Endothelial cell (in vitro differentiated cells): ENCODE measurements at regions not wholly inside any gene's neighbourhood (a gene's known extent, or its start where the extent isn't known, plus 50 kb on each side); places are given as distances from the start of the nearest gene placed in this dataset.

Experiments
- DNase-seq: peaks from one replicate; pipeline ENCODE4 v3.0.0; 2021; ENCODE audit warnings: low spot score
- H3K27ac Mint-ChIP-seq: one replicate; pipeline ENCODE4 v1.8.0; 2021; ENCODE audit warnings: mixed read lengths, inconsistent platforms; ENCODE audit not compliant: unreplicated experiment
- H3K27me3 Mint-ChIP-seq: one replicate; pipeline ENCODE4 v1.8.0; 2021; ENCODE audit warnings: mild to moderate bottlenecking, moderate library complexity, mixed read lengths, inconsistent platforms; ENCODE audit not compliant: unreplicated experiment
- H3K36me3 Mint-ChIP-seq: one replicate; pipeline ENCODE4 v1.8.0; 2021; ENCODE audit warnings: mild to moderate bottlenecking, low read depth, mixed read lengths, inconsistent platforms; ENCODE audit not compliant: unreplicated experiment
- H3K4me1 Mint-ChIP-seq: one replicate; pipeline ENCODE4 v1.8.0; 2021; ENCODE audit warnings: mild to moderate bottlenecking, mixed read lengths, inconsistent platforms; ENCODE audit not compliant: unreplicated experiment
- H3K4me3 Mint-ChIP-seq: one replicate; pipeline ENCODE4 v1.8.0; 2021; ENCODE audit warnings: mild to moderate bottlenecking, mixed read lengths, inconsistent platforms; ENCODE audit not compliant: unreplicated experiment
- H3K9me3 Mint-ChIP-seq: one replicate; pipeline ENCODE4 v1.8.0; 2021; ENCODE audit warnings: mixed read lengths, inconsistent platforms; ENCODE audit not compliant: unreplicated experiment
- CTCF ChIP-seq: fragments of 200-600 bp; sonication (generic); IDR thresholded peaks from one replicate; pipeline ENCODE4 v1.5.0; 2021; ENCODE audit warnings: antibody characterized with exemption; ENCODE audit not compliant: unreplicated experiment

GRCh38 chr20:60806354-60806753 is 445.7 kb upstream of the CDH4 start:
- no peak overlapping the region for H3K27ac Mint-ChIP-seq
- H3K27me3 Mint-ChIP-seq = no peaks in the 10 kb centered on the region
- no peak for DNase-seq
- no peak for TF ChIP-seq CTCF
- H3K4me3 Mint-ChIP-seq = no peak overlapping the region
- H3K4me1 Mint-ChIP-seq = peaks cover 9% of the 10 kb centered on the region
- H3K9me3 Mint-ChIP-seq = peaks cover 4% of the 10 kb centered on the region
- H3K36me3 Mint-ChIP-seq = no peaks in the 10 kb centered on the region

- peaks cover 4% of the 10 kb centered on the region for H3K9me3 Mint-ChIP-seq
- H3K4me1 Mint-ChIP-seq = peaks cover 9% of the 10 kb centered on the region
- no peaks in the 10 kb centered on the region for H3K36me3 Mint-ChIP-seq
- no peaks in the 10 kb centered on the region for H3K27me3 Mint-ChIP-seq
- no peak overlapping the region for H3K4me3 Mint-ChIP-seq
- no peak for TF ChIP-seq CTCF
- H3K27ac Mint-ChIP-seq = no peak overlapping the region
- DNase-seq = no peak
Measured at GRCh38 chr20:60806824-60807223, 445.2 kb upstream of the CDH4 start.

GRCh38 chr20:60808003-60808672 is 443.9 kb upstream of the CDH4 start:
- Mint-ChIP-seq H3K27me3 (no peaks in the 10 kb centered on the region), H3K4me3 (no peak overlapping the region), H3K36me3 (no peaks in the 10 kb centered on the region)

GRCh38 chr20:60808701-60809100 is 443.4 kb upstream of the CDH4 start:
- no peak for DNase-seq
- Mint-ChIP-seq H3K9me3 (peaks cover 4% of the 10 kb centered on the region), H3K36me3 (no peaks in the 10 kb centered on the region), H3K27me3 (no peaks in the 10 kb centered on the region), H3K27ac (no peak overlapping the region), H3K4me1 (peaks cover 9% of the 10 kb centered on the region), H3K4me3 (no peak overlapping the region)
- no peak for TF ChIP-seq CTCF

More at GRCh38 chr20:60808003-60808672, 443.9 kb upstream of the CDH4 start:
- peaks cover 9% of the 10 kb centered on the region for H3K4me1 Mint-ChIP-seq
- no peak for DNase-seq
- peaks cover 4% of the 10 kb centered on the region for H3K9me3 Mint-ChIP-seq
- H3K27ac Mint-ChIP-seq = no peak overlapping the region
- TF ChIP-seq CTCF = no peak

GRCh38 chr20:60810561-60810960 is 441.5 kb upstream of the CDH4 start:
- Mint-ChIP-seq H3K9me3 (peaks cover 4% of the 10 kb centered on the region), H3K27me3 (no peaks in the 10 kb centered on the region)

More at GRCh38 chr20:60810561-60810960, 441.5 kb upstream of the CDH4 start:
- H3K4me1 Mint-ChIP-seq = no peaks in the 10 kb centered on the region
- H3K4me3 Mint-ChIP-seq = no peak overlapping the region
- H3K36me3 Mint-ChIP-seq = no peaks in the 10 kb centered on the region
- TF ChIP-seq CTCF = no peak
- no peak overlapping the region for H3K27ac Mint-ChIP-seq
- no peak for DNase-seq
